Erythroblast (primary cell): ENCODE measurements at regions not wholly inside any gene's neighbourhood (a gene's known extent, or its start where the extent isn't known, plus 50 kb on each side); places are given as distances from the start of the nearest gene placed in this dataset.
"Not testable (repeated sequence)": the region's sequence is repeated elsewhere in the genome, so short reads cannot be mapped to it uniquely, and the experiment has no call there.

Experiments
- DNase-seq, 2 experiments: peaks; one replicate each; lab custom pipeline; 2025; lab: John Stamatoyannopoulos, UW
- GATA1 ChIP-seq: IDR thresholded peaks from 2 replicates; pipeline ENCODE4 v1.6.1; 2011; ENCODE audit warnings: low read depth, mild to moderate bottlenecking, control low read depth, low read length, moderate library complexity
- POLR2A ChIP-seq: IDR thresholded peaks from 2 replicates; pipeline ENCODE4 v1.6.1; 2011; ENCODE audit warnings: mild to moderate bottlenecking, low read length

DNA sequence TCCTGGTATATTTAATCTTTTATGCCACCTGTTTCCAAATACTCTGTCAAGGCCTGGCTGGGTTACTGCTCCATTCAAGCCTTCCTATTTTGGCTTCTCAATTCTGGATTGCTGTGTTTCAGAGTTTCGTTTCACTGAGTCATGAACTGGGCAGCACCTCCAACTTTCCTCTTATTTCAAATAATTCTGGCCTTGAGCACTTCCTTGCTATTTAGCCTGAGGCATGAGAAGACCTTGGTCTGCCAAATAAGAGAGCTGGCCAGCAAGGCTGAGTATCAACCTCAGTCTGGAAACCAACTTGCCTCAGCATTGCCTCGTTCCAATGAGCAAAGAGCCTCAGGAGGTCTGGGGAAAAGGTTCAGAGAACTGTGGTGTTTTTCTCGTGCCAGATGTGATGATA is 66.6 kb downstream of the TNFAIP3 start:
- no peak for DNase-seq
- no peak for TF ChIP-seq POLR2A
- no peak for TF ChIP-seq GATA1

DNA sequence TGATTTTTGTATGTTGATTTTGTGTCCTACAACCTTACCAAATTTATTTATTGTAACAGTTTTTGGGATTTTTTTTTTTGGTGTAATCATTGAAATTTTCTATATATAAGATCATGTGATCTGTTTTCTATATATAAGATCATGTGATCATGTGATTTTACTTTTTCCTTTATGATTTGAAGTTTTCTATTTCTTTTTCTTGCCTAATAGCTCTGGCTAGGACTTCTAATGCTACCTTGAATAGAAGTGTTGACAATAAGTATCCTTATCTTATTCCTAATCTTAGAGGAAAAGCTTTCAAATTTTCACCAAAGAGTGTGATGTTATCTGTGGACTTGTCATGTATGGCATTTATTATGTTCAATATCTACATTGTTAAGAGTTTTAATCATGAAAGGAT is 69.7 kb downstream of the TNFAIP3 start:
- TF ChIP-seq POLR2A (no peak), GATA1 (no peak)
- DNase-seq = no peak

DNA sequence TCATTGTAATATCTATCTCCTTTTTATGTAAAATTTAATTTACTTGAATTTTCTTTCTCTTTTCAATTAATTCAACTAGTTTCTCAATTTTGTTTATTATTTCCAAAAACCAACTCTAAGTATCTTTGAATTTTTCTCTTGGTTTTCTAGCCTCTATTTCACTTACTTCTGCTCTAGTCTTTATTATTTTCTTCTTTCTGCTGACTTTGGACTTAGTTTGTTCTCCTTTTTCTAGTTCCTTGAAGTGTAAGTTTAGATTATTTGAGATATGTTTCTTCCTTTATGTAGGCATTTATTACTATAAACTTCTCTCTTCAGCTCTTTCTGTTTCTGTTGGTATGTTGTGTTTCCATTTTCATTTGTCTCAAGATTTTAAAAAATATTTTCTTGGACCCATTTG is 70.8 kb downstream of the TNFAIP3 start:
- DNase-seq = no peak

DNA sequence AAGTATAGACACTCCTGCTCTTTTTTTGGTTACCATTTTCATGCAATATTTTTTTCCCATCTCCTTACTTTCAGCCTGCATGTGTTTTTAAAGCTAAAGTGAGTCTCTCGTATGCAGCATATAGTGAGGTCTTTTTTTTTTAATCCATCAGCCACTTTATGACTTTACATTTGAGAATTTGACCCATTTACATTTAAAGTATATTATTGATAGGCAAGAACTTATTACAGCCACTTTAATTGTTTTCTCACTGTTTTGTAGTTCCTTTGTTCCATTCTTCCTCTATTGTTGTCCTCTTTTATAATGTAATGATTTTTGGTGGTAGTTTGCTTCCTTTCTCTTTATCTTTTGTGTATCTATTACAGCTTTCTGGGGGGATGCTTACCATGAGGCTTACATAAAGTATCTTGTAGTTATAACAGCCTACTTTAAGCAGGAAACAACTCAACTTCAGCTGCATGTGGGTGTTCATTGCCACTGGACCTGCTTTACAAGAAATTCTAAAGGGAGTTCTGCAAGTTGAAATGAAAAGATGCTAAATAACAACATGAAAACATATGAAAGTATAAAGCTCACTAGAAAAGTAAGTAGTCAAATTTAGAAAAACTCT is 71.8 kb downstream of the TNFAIP3 start:
- DNase-seq = no peak
- TF ChIP-seq GATA1 (no peak), POLR2A (no peak)

More for the DNA sequence above, 70.8 kb downstream of the TNFAIP3 start:
- TF ChIP-seq POLR2A (no peak), GATA1 (no peak)

DNA sequence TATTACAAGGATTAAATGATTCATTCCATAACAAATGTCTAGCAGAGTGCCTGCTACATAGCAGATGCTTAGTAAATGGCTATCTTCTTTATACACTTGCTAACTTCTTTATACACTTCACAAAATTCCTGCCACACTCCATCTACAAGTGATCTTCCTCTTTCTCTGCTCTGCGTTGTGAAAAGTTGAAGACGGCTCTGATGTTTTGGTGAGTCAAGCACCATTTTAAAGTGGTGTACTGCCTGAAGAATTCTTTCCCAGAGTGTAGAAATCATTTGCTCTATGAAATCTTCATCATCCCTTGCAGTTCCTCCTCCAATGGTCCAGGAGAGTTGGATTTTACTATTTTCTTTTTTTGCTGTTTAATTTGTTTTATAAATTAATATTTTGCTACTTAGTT is 74.9 kb downstream of the TNFAIP3 start:
- TF ChIP-seq POLR2A = no peak
- TF ChIP-seq GATA1 = no peak
- DNase-seq = no peak

DNA sequence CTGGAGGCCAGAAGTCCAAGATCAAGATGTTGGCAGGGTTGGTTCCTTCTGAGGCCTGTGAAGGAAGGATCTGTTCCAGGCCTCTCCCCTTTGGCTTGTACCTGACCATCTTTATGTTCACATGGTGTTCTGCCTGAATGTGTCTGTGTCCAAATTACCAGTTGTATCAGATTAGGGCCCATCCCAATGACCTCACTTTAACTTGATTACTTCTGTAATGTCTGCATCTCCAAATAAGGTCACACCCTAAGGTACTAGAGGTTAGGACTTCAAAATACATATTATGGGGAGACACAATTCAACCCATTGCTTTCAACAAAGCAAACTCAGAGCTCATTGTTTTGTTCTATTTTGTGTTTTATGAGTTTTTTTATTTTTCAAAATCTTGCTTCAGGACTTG is 75.7 kb downstream of the TNFAIP3 start:
- peak in 1 of 2 experiments; percentile 24 for DNase-seq
- TF ChIP-seq POLR2A (no peak), GATA1 (no peak)

DNA sequence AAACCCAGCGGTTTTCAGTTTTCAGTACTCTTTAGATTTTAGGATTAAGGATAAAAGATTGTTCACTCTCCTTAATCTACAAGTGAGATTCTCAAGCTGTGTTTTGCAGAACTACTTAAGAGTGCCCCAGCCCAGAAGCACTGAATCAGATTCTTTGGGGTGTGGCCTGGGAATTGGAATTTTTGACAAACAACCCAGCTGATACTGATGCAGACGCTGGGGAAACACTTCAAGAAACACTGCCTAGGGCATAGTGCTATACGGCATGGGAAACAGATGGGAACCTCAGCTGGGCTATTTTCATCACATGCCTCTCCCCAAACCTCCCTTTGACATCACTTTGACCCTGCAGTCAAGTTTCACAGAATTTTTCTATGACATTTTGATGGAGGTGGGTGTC is 77.3 kb downstream of the TNFAIP3 start:
- DNase-seq = not testable (repeated sequence)

DNA sequence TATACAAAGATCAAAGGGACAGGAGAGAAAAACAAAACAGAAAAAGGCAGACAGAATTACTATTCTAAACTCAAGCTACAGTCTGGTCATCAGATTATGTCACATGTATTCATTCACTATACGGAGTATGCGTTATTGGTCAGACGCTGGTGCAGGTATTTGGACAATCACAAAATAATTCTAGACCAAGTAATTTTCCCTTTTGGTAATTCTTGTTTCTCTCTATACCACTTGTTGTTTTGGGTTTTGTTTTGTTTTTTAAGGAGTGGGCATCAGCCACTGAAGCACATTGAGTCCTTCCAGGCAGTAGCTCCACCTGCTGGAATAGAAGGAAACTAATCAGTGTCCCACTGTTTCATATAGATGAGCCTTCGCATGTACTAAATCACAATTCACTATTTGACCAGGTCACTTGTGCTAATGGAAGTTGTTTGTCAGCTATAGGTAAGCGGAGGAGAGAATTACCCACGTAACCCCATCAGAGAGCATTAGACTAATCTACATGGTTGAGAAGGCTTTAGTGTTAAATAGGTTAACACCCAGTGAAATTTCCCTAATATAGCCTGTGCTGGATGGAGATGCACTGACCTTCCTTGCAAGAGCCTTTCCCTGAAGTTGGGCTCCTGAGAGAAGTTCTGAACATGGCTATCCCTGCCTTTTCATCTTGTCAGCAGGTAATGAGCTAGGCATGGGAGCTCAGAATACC is 77.9 kb downstream of the TNFAIP3 start:
- no peak for TF ChIP-seq POLR2A
- TF ChIP-seq GATA1 = no peak
- peak; percentile 29 to 58 for DNase-seq

DNA sequence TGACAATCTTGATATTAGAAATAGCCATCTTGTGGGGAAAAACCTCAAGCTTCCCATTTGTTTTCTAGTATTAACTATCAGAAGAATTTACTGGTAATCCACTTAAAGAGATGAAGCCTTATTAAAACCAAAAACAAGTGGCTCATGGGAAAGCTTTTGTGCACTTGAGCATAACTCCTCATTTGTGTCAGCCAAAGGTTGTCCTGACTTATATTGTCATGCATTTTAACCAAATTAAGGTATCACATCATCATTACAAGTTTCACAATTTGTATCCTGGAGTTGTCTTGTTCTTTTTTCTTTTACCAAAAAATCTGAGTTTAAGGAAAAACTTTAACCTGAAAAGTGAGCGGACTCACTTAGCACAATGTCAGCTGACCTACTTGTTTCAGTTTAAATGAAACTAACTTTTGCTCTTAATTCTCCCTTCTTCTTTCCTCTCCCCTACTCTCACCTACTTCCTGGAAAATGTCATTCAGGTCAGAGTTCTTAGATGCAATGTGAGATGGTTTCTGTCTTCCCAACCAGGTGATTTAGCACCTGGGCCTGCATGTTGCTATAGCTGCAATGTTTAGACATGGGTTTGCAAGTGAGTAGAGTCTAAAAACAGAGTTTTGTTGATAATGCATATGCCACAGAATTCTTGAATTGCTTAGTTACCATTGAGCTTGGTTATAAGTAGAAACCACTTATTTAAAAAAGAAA is 82.8 kb downstream of the TNFAIP3 start:
- TF ChIP-seq POLR2A (no peak), GATA1 (no peak)
- DNase-seq = no peak

DNA sequence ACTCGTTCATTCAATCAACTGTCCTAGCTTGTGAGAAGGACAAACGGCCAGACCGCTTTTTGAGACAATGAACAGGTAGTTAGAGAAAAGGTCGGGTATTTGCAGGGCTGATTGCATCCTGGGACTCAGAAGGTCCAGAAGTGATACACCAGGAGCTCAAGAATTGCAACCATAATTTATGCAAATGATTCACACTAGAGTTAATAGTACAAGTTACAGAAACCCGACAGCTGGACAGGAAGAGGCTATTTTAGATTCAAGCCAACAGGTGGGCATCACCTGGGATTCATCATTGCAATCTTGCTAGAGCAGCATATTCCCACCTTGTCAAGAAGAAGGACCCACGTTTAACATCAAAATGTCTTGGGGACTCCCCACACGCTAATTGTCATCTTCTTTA is 83.5 kb downstream of the TNFAIP3 start:
- DNase-seq = no peak
- TF ChIP-seq GATA1 = no peak
- no peak for TF ChIP-seq POLR2A

DNA sequence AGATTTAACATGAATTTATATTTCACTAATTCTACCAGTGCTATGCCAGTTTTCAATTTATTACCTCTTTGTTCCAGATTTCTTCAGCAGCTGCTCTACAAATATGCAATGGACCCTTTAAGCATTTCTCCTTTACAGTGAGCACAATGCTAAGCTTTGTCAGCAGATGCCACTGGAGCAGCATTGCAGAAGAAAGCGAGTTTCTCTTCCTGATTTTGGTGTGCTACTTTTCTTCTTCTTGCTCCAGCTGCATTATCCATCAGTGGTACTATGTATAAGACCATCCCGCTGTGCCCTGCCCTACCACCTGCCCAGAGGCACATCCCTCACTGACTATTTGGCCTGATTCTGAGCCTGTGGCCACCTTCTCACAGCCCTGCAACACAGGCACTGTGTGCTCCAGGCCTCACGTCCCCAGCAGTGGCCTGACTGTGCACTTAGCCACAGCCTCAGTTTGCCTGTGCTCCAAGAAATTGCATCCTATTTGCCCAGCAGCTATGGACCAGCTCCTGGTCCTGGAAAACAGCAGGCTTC is 84.1 kb downstream of the TNFAIP3 start:
- no peak for DNase-seq
- TF ChIP-seq GATA1 (no peak), POLR2A (no peak)

DNA sequence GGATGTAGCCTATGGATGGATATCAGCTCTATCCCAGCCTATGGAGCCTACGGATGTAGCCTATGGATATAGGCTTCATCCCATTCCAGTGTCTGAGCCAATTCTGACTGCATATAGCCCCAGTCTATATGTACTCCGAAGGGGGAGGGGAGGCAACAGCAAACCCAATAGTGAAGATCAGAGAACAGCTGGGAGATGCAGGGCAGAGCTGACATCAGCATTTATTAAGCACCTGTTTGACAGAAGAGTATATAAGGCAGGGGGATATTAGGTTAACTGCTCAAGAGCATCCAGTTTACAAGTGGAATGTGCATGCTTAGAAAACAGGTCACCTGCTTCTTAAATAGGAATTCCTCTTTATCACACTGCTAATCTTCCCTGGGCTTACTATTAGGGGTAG is 85.2 kb downstream of the TNFAIP3 start:
- no peak for DNase-seq
- TF ChIP-seq GATA1 = no peak

DNA sequence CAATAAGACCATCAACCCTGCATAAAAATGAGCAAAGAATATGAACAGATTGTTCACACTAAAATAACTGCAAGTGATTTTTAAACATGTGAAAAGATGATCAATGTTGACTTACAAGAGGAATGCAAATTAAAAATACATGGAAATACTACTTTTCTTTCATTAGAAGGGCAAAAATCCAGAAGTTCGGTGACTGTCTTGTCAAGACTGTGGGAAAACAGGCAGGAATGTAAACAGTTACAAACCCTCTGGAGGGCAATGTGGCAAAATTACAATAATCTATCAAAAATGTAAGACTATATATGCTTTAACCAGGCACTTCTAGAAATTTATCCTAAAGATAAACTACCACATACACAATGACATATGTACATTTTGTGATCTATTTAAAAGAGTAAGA is 86.7 kb downstream of the TNFAIP3 start:
- TF ChIP-seq POLR2A (no peak), GATA1 (no peak)
- no peak for DNase-seq

DNA sequence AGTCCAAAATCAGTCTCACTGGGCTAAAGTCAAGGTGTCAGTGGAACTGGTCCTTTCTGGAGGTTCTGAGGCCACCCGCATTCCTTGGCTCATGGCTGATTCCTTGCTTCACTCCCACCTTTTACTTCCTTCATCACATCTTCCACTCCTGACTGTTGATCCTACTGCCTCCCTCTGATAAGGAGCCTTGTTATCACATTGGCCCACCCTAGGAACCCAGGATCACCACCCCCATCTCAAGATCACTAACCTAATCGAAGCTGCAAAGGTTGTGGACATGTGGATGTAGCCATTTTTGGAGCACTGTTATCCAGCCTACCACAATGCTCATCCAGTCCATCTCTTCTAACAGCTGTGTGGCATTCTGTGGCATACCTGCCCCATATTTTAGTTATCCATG is 87.2 kb downstream of the TNFAIP3 start:
- TF ChIP-seq GATA1 (no peak), POLR2A (no peak)
- no peak for DNase-seq
